Kidney capillary endothelial cell (primary cell): ENCODE measurements at regions not wholly inside any gene's neighbourhood (a gene's known extent, or its start where the extent isn't known, plus 50 kb on each side); places are given as distances from the start of the nearest gene placed in this dataset.
"Not testable (repeated sequence)": the region's sequence is repeated elsewhere in the genome, so short reads cannot be mapped to it uniquely, and the experiment has no call there.

Experiments
- DNase-seq: peaks from one replicate; pipeline ENCODE4 v3.0.0-alpha.2; 2018; ENCODE audit warnings: low spot score

GRCh38 chr1:172754609-172755008, 95.7 kb downstream of the FASLG start:
- no peak for DNase-seq

GRCh38 chr1:172755099-172755498, 96.2 kb downstream of the FASLG start:
- DNase-seq = no peak

- no peak for DNase-seq
Observed at GRCh38 chr1:172756024-172756423, 97.1 kb downstream of the FASLG start.

- DNase-seq = no peak
Observed at GRCh38 chr1:172758259-172758658, 99.4 kb downstream of the FASLG start.

- no peak for DNase-seq
Observed at GRCh38 chr1:172760121-172760520, 101.2 kb downstream of the FASLG start.

- DNase-seq = no peak
Observed at GRCh38 chr1:172761581-172762486, 102.9 kb downstream of the FASLG start.

GRCh38 chr1:172763057-172763456, 104.2 kb downstream of the FASLG start:
- DNase-seq = no peak

GRCh38 chr1:172764378-172764777, 105.5 kb downstream of the FASLG start:
- no peak for DNase-seq

- DNase-seq = no peak
Observed at GRCh38 chr1:172766462-172766861, 107.6 kb downstream of the FASLG start.

- DNase-seq = no peak
Observed at GRCh38 chr1:172770071-172770470, 111.2 kb downstream of the FASLG start.

- no peak for DNase-seq
Observed at GRCh38 chr1:172774561-172774960, 115.7 kb downstream of the FASLG start.

GRCh38 chr1:172775606-172776005, 116.7 kb downstream of the FASLG start:
- DNase-seq = no peak

GRCh38 chr1:172776071-172776470, 117.2 kb downstream of the FASLG start:
- DNase-seq = no peak

GRCh38 chr1:172777767-172778166, 118.9 kb downstream of the FASLG start:
- DNase-seq = no peak

GRCh38 chr1:172778456-172779455, 119.9 kb downstream of the FASLG start:
- no peak for DNase-seq

GRCh38 chr1:172779491-172779890, 120.6 kb downstream of the FASLG start:
- no peak for DNase-seq

- no peak for DNase-seq
Observed at GRCh38 chr1:172781513-172782140, 122.7 kb downstream of the FASLG start.

- DNase-seq = no peak
Observed at GRCh38 chr1:172789840-172790239, 130.9 kb downstream of the FASLG start.

- no peak for DNase-seq
Observed at GRCh38 chr1:172790245-172790644, 131.3 kb downstream of the FASLG start.

GRCh38 chr1:172793823-172794222, 134.9 kb downstream of the FASLG start:
- no peak for DNase-seq

- DNase-seq = no peak
Observed at GRCh38 chr1:172795741-172796140, 136.8 kb downstream of the FASLG start.

GRCh38 chr1:172799804-172800203, 140.9 kb downstream of the FASLG start:
- DNase-seq = not testable (repeated sequence)
